ENCODE measurements at regions not wholly inside any gene's neighbourhood (a gene's known extent, or its start where the extent isn't known, plus 50 kb on each side); places are given as distances from the start of the nearest gene placed in this dataset.

DNA sequence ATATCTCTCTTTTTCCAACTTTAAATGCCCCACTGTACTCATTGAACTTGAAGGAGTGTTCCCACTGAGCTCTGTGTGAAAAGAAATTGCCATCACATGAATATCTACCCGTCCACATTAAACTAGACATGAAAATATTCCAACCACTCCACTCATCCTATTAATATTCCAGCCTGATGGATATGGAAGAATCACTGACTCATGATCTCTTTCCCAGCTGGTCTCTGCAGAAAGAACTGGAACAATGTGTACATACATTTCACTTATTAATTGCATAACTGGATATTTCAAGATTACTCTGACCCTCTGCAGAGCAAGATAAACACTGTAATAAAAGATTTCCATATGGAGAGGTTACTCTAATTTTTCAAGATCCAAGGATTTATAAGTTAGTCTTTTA, 711.1 kb upstream of the LRRC4C start:
- Histone ChIP-seq H3K4me1 (ENCODE audit: control insufficient read depth in 5 of 5, insufficient read depth in 5 of 5, low read length in 5 of 5) (peaks cover 0 to 10% (median 3%) of the 10 kb centered on the region in 5 donors), H3K4me3 (ENCODE audit: low read depth in 1 of 5, low read length in 5 of 5) (no peak overlapping the region), H3K27me3 (ENCODE audit: control insufficient read depth in 5 of 5, insufficient read depth in 4 of 5, low read length in 5 of 5) (no peaks in the 10 kb centered on the region), H3K36me3 (ENCODE audit: control insufficient read depth in 5 of 5, insufficient read depth in 5 of 5, low read length in 5 of 5) (no peaks in the 10 kb centered on the region), H3K9ac (ENCODE audit: low read length in 5 of 5) (no peak overlapping the region), H3K27ac (ENCODE audit: low read depth, low read length) (no peak overlapping the region), H3K9me3 (ENCODE audit: control insufficient read depth in 5 of 5, low read length in 5 of 5) (no peaks in the 10 kb centered on the region)

DNA sequence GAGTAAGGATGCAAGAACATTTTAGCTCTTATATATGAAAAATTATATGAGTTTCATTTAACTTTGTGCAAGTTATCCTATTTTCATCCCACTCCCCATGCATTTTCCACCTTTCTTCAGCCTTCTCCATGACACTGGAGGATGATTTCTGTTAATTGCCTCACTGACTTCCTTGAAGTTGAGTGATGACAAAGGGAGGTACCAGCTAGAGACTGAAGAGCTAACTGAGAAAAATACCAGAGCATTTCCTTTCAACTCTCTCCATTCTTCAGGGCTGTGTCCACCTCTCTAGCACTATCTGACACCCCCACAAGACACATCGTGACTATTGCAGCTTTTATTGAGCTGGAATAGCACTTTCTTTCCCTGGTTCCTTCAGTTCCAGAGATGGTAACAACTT, 711.6 kb upstream of the LRRC4C start:
- Histone ChIP-seq H3K27ac (ENCODE audit: low read depth, low read length) (no peak overlapping the region), H3K9me3 (ENCODE audit: control insufficient read depth in 5 of 5, low read length in 5 of 5) (no peaks in the 10 kb centered on the region), H3K36me3 (ENCODE audit: control insufficient read depth in 5 of 5, insufficient read depth in 5 of 5, low read length in 5 of 5) (no peaks in the 10 kb centered on the region), H3K9ac (ENCODE audit: low read length in 5 of 5) (no peak overlapping the region), H3K4me3 (ENCODE audit: low read depth in 1 of 5, low read length in 5 of 5) (no peak overlapping the region), H3K27me3 (ENCODE audit: control insufficient read depth in 5 of 5, insufficient read depth in 4 of 5, low read length in 5 of 5) (no peaks in the 10 kb centered on the region), H3K4me1 (ENCODE audit: control insufficient read depth in 5 of 5, insufficient read depth in 5 of 5, low read length in 5 of 5) (peaks cover 0 to 12% (median 3%) of the 10 kb centered on the region in 5 donors)

DNA sequence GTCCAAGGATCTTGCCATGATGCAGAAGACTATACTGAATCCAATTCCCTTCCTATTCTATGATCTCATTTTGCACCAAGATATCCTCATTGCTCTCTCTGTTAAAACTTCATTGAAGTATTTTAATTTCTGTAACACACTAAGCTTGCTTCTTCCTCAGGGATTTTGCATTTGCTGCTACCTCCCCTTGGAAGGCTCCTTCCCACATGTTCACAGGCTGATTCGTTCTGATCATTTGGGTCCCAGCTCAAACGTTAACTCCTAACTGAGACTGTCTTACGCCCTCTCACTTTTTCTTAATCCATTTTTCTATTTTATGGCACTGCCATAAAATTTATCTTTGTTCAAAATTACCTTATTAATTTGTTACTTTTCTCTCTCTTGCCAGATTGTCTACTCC, 713.0 kb upstream of the LRRC4C start:
- H3K27ac ChIP-seq (ENCODE audit: low read depth, low read length) = no peak overlapping the region
- H3K36me3 ChIP-seq (ENCODE audit: control insufficient read depth in 5 of 5, insufficient read depth in 5 of 5, low read length in 5 of 5) = no peaks in the 10 kb centered on the region
- no peak overlapping the region for H3K4me3 ChIP-seq (ENCODE audit: low read depth in 1 of 5, low read length in 5 of 5)
- no peaks in the 10 kb centered on the region for H3K9me3 ChIP-seq (ENCODE audit: control insufficient read depth in 5 of 5, low read length in 5 of 5)
- H3K9ac ChIP-seq (ENCODE audit: low read length in 5 of 5) = no peak overlapping the region
- H3K4me1 ChIP-seq (ENCODE audit: control insufficient read depth in 5 of 5, insufficient read depth in 5 of 5, low read length in 5 of 5) = peaks cover 0 to 12% (median 3%) of the 10 kb centered on the region in 5 donors
- H3K27me3 ChIP-seq (ENCODE audit: control insufficient read depth in 5 of 5, insufficient read depth in 4 of 5, low read length in 5 of 5) = no peaks in the 10 kb centered on the region

DNA sequence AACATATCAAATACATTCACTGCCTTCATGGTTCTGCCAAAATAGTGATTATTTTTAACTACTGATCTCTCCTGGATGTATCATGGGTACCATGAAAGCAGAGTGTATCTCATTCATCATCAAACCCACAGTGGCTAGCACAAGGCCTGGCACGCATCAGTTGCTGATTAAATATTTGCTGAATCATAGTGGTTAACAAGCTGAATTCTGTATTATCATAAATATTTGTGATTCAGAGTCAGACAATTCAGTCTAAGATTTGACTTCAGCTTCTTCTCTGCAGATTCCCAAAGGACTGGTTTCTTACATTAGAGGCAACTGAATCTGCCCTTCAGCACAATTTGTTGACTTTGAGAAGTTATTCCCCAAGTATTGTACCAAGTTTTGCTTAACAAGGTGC, 715.8 kb upstream of the LRRC4C start:
- H3K36me3 ChIP-seq (ENCODE audit: control insufficient read depth in 5 of 5, insufficient read depth in 5 of 5, low read length in 5 of 5) = no peaks in the 10 kb centered on the region
- no peak overlapping the region for H3K27ac ChIP-seq (ENCODE audit: low read depth, low read length)
- H3K9ac ChIP-seq (ENCODE audit: low read length in 5 of 5) = no peak overlapping the region
- H3K27me3 ChIP-seq (ENCODE audit: control insufficient read depth in 5 of 5, insufficient read depth in 4 of 5, low read length in 5 of 5) = no peaks in the 10 kb centered on the region
- no peak overlapping the region for H3K4me3 ChIP-seq (ENCODE audit: low read depth in 1 of 5, low read length in 5 of 5)
- peaks cover 0 to 12% (median 3%) of the 10 kb centered on the region in 5 donors for H3K4me1 ChIP-seq (ENCODE audit: control insufficient read depth in 5 of 5, insufficient read depth in 5 of 5, low read length in 5 of 5)
- H3K9me3 ChIP-seq (ENCODE audit: control insufficient read depth in 5 of 5, low read length in 5 of 5) = no peaks in the 10 kb centered on the region

DNA sequence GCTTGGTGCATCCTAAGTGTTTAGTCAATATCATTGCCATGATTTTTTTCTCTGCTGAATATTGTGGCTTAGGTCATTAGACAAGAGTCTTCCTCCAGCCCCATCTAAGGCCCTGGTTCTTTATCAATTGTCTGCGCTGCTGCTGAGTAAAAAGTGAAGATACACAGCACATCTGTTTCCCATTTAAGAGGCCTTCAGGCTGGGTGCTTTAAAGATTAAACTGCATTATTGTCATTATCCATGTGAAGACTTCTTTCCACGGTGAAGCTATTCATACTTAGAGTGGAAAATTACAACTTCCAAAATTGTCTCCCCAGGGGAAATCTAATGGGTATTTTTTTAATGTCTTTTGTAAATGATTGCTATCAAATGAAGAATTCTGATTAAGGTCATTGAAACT, 719.8 kb upstream of the LRRC4C start:
- H3K27ac ChIP-seq (ENCODE audit: low read depth, low read length) = no peak overlapping the region
- H3K27me3 ChIP-seq (ENCODE audit: control insufficient read depth in 5 of 5, insufficient read depth in 4 of 5, low read length in 5 of 5) = no peaks in the 10 kb centered on the region
- no peak overlapping the region for H3K4me3 ChIP-seq (ENCODE audit: low read depth in 1 of 5, low read length in 5 of 5)
- H3K9ac ChIP-seq (ENCODE audit: low read length in 5 of 5) = no peak overlapping the region
- no peaks in the 10 kb centered on the region for H3K36me3 ChIP-seq (ENCODE audit: control insufficient read depth in 5 of 5, insufficient read depth in 5 of 5, low read length in 5 of 5)
- H3K4me1 ChIP-seq (ENCODE audit: control insufficient read depth in 5 of 5, insufficient read depth in 5 of 5, low read length in 5 of 5) = peaks cover 0 to 12% (median 3%) of the 10 kb centered on the region in 5 donors
- H3K9me3 ChIP-seq (ENCODE audit: control insufficient read depth in 5 of 5, low read length in 5 of 5) = no peaks in the 10 kb centered on the region

DNA sequence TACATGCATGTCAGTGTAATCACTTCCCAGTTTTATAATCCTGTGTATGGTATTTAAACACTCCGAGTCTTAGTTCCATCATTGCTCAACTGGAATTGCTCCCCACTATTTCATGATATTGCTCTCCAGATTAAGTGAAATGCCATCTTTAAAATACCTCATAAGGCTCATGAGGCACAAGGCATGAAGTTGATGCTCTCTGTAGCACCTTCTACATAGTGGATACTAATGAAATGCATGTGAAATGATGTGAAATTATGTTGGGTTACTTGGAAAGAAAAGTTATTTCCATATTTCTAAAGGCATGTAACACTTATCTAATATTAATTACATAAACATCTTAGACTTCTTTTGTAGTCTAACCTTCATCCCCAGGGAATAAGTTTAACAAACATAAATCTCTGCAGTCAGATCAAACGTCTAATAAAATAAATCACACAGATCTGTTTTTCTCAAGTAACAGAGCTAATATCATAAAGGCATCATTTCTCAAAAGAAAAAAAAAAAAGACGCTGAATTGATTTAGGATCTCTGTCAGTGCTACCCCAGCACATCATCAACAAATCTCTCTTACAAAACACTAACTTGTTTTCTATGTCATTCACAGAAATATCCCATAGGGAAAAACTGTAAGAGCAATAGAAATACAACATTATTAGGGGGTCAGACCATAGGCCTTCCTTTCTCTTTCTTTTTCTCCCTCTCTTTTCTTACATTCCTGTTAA, 736.0 kb upstream of the LRRC4C start:
- no peak overlapping the region for H3K27ac ChIP-seq (ENCODE audit: low read depth, low read length)
- no peak overlapping the region for H3K4me3 ChIP-seq (ENCODE audit: low read depth in 1 of 5, low read length in 5 of 5)
- no peak overlapping the region for H3K9ac ChIP-seq (ENCODE audit: low read length in 5 of 5)
- peaks cover 0 to 2% (median 0%) of the 10 kb centered on the region in 5 donors for H3K4me1 ChIP-seq (ENCODE audit: control insufficient read depth in 5 of 5, insufficient read depth in 5 of 5, low read length in 5 of 5)
- no peaks in the 10 kb centered on the region for H3K9me3 ChIP-seq (ENCODE audit: control insufficient read depth in 5 of 5, low read length in 5 of 5)
- H3K36me3 ChIP-seq (ENCODE audit: control insufficient read depth in 5 of 5, insufficient read depth in 5 of 5, low read length in 5 of 5) = no peaks in the 10 kb centered on the region
- no peaks in the 10 kb centered on the region for H3K27me3 ChIP-seq (ENCODE audit: control insufficient read depth in 5 of 5, insufficient read depth in 4 of 5, low read length in 5 of 5)

DNA sequence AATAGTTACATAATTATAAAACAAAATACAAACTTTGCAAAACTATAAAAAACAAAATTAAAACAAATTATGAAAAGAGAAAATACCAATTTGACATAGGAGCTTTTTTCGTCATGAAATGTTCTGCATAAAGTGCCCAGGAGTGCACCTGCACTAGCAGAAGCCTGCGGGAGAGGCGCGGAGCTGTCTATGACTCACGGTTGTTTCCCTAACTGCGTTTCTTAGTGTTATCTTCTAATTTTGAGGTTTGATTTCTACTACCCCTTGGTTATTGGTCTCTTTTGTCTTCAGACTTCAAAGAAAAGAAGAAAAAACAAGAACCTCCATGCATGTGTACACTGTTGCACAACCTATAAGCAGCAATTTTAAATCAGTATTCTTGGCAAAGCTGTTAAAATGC, 740.9 kb upstream of the LRRC4C start:
- Histone ChIP-seq H3K9ac (ENCODE audit: low read length in 5 of 5) (no peak overlapping the region), H3K36me3 (ENCODE audit: control insufficient read depth in 5 of 5, insufficient read depth in 5 of 5, low read length in 5 of 5) (no peaks in the 10 kb centered on the region)

DNA sequence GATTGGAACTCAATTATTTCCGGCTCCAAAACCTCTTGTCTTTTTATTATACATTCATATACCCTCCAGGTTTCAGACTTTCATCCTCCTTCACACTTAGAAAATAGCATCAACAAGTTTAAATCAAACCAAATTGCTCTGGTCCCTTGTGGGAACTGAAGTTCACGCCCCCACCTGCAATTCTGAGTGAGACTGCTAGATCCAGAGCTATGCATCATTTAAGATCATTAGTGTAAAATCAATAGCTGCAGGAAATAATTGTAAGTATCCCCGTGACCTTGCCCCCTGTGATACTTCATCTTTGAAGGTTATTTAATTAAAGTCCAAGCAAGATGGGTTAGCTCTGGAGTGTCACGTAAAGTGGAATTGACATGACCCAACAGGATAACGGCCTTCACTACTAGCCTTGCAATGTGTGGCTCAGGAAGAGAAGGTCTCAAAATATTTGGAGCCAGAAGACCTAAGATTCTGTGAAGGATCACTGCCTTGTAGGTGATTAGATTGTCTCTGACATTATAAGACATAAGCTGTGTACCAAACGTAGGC, 742.2 kb upstream of the LRRC4C start:
- no peaks in the 10 kb centered on the region for H3K27me3 ChIP-seq (ENCODE audit: control insufficient read depth in 5 of 5, insufficient read depth in 4 of 5, low read length in 5 of 5)
- H3K9ac ChIP-seq (ENCODE audit: low read length in 5 of 5) = no peak overlapping the region
- H3K27ac ChIP-seq (ENCODE audit: low read depth, low read length) = no peak overlapping the region
- no peaks in the 10 kb centered on the region for H3K9me3 ChIP-seq (ENCODE audit: control insufficient read depth in 5 of 5, low read length in 5 of 5)
- no peak overlapping the region for H3K4me3 ChIP-seq (ENCODE audit: low read depth in 1 of 5, low read length in 5 of 5)
- no peaks in the 10 kb centered on the region for H3K4me1 ChIP-seq (ENCODE audit: control insufficient read depth in 5 of 5, insufficient read depth in 5 of 5, low read length in 5 of 5)
- H3K36me3 ChIP-seq (ENCODE audit: control insufficient read depth in 5 of 5, insufficient read depth in 5 of 5, low read length in 5 of 5) = no peaks in the 10 kb centered on the region

More for the DNA sequence above, 740.9 kb upstream of the LRRC4C start:
- Histone ChIP-seq H3K4me1 (ENCODE audit: control insufficient read depth in 5 of 5, insufficient read depth in 5 of 5, low read length in 5 of 5) (no peaks in the 10 kb centered on the region), H3K4me3 (ENCODE audit: low read depth in 1 of 5, low read length in 5 of 5) (no peak overlapping the region), H3K9me3 (ENCODE audit: control insufficient read depth in 5 of 5, low read length in 5 of 5) (no peaks in the 10 kb centered on the region), H3K27me3 (ENCODE audit: control insufficient read depth in 5 of 5, insufficient read depth in 4 of 5, low read length in 5 of 5) (no peaks in the 10 kb centered on the region), H3K27ac (ENCODE audit: low read depth, low read length) (no peak overlapping the region)

DNA sequence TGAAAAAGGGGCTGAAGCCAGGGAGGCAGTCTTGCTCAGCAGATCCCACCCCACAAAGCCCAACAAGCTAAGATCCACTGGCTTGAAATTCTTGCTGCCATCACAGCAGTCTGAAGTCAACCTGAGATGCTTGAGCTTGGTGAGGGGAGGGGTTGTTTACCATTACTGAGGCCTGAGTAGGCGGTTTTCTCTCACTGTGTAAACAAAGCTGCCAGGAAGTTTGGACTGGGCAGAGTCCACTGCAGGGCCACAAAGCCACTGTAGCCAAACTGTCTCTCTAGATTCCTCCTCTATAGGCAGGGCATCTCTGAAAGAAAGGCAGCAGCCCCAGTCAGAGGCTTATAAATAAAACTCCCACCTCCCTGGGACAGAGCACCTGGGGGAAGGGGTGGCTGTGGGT, 746.1 kb upstream of the LRRC4C start:
- Histone ChIP-seq H3K9me3 (ENCODE audit: control insufficient read depth in 5 of 5, low read length in 5 of 5) (peaks cover 0 to 5% (median 0%) of the 10 kb centered on the region in 5 donors), H3K27ac (ENCODE audit: low read depth, low read length) (no peak overlapping the region), H3K9ac (ENCODE audit: low read length in 5 of 5) (no peak overlapping the region), H3K4me1 (ENCODE audit: control insufficient read depth in 5 of 5, insufficient read depth in 5 of 5, low read length in 5 of 5) (no peaks in the 10 kb centered on the region), H3K36me3 (ENCODE audit: control insufficient read depth in 5 of 5, insufficient read depth in 5 of 5, low read length in 5 of 5) (no peaks in the 10 kb centered on the region), H3K27me3 (ENCODE audit: control insufficient read depth in 5 of 5, insufficient read depth in 4 of 5, low read length in 5 of 5) (no peaks in the 10 kb centered on the region), H3K4me3 (ENCODE audit: low read depth in 1 of 5, low read length in 5 of 5) (no peak overlapping the region)

DNA sequence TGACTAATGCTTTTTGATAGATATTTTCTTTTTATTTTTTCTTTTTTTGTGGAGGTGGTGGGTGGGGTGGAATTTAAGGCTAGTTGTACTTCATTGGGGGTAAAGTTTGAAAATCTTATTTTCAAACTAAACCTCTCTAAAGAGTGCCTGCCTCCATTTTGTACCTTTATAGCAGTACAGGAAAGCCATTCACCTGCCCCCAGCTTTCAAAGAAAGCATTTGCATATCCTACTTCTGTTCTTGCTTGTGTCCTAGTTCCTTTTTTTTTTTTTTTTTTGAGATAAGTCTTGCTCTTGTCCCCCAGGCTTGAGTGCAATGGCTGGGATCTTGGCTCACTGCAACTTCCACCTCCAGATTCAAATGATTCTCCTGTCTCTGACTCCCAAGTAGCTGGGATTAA, 766.2 kb upstream of the LRRC4C start:
- H3K27me3 ChIP-seq (ENCODE audit: control insufficient read depth in 5 of 5, insufficient read depth in 4 of 5, low read length in 5 of 5) = no peaks in the 10 kb centered on the region
- no peak overlapping the region for H3K4me3 ChIP-seq (ENCODE audit: low read depth in 1 of 5, low read length in 5 of 5)
- H3K36me3 ChIP-seq (ENCODE audit: control insufficient read depth in 5 of 5, insufficient read depth in 5 of 5, low read length in 5 of 5) = no peaks in the 10 kb centered on the region
- no peaks in the 10 kb centered on the region for H3K9me3 ChIP-seq (ENCODE audit: control insufficient read depth in 5 of 5, low read length in 5 of 5)
- H3K4me1 ChIP-seq (ENCODE audit: control insufficient read depth in 5 of 5, insufficient read depth in 5 of 5, low read length in 5 of 5) = no peaks in the 10 kb centered on the region
- H3K27ac ChIP-seq (ENCODE audit: low read depth, low read length) = no peak overlapping the region
- no peak overlapping the region for H3K9ac ChIP-seq (ENCODE audit: low read length in 5 of 5)
